GM12864 (cell line): ENCODE measurements at regions not wholly inside any gene's neighbourhood (a gene's known extent, or its start where the extent isn't known, plus 50 kb on each side); places are given as distances from the start of the nearest gene placed in this dataset.

ENCODE experiments used
- DNase-seq: peaks from one replicate; pipeline ENCODE4 v3.0.0-alpha.2; 2011; ENCODE audit warnings: low read depth
- H3K4me3 ChIP-seq: 2 replicates; pipeline ENCODE4 v1.5.1; 2011; ENCODE audit warnings: mild to moderate bottlenecking, low read depth, low read length, control low read depth
- CTCF ChIP-seq: IDR thresholded peaks from 2 replicates; pipeline ENCODE4 v1.5.1; 2011; ENCODE audit warnings: low read depth, mild to moderate bottlenecking, moderate library complexity, low read length, control low read depth, inconsistent platforms; ENCODE audit errors: missing control alignments

- TF ChIP-seq CTCF = no peak
- peak; percentile 29 for DNase-seq
- no peak overlapping the region for H3K4me3 ChIP-seq
These were observed 76.8 kb downstream of the UNC5CL start for GRCh38 chr6:40962241-40962640.

DNA sequence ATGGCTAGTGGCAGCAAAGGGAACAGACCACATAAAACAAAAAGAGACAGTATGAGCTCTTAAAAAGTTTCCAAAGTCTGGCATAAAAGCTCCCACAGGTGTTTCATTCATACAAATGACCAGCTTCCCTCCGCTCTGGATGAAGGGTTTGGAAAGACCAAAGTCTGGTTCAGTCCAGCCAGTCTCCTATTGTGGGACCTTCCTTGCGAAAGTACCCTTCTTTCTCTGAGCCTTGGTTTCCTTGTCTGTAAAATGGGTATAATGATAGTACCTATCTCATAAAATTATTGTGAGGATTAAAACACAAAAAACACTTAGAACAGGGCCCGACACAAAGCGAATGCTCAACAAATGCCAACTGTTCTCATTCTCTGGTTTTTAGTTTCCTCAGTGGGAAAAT lies 77.2 kb downstream of the UNC5CL start:
- H3K4me3 ChIP-seq = no peak overlapping the region
- DNase-seq = no peak
- no peak for TF ChIP-seq CTCF

DNA sequence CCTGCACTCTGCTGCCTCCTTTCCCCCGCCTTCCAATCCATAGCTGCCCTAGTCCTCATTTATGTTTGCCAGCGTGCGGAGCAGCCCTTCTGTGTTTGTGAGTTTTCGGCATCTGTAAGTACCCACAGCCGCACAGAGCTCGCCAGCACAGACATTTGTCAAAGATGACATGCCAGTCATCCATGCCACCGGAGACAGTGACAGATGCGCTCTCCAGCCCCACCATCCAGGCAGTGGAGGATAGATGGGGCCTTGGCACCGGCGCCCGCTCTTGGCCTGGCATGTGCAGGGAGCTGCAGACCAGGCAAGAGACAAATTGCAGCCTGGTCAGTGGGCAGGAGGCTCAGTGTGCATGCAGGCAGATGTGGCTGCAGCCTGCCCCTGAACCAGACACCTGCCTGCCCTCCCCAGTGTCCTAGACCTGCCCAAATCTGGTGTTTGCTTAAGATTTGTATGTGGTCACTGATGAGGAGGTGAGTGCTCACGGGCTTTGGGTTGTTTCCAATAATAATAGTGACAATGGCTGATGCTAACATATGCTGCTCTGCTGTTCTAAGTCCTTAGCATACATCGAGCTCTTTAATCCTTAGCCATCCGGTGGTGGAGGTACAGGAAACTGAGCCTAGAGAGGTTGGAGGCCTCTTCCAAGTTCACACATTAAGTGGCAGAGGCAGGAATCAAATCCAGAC lies 78.1 kb downstream of the UNC5CL start:
- no peak overlapping the region for H3K4me3 ChIP-seq
- no peak for DNase-seq
- TF ChIP-seq CTCF = no peak

GRCh38 chr6:40959781-40960327 lies 79.2 kb downstream of the UNC5CL start:
- no peak for DNase-seq
- no peak overlapping the region for H3K4me3 ChIP-seq
- no peak for TF ChIP-seq CTCF

GRCh38 chr6:40958738-40959137 lies 80.3 kb downstream of the UNC5CL start:
- TF ChIP-seq CTCF = no peak
- DNase-seq = no peak
- H3K4me3 ChIP-seq = no peak overlapping the region

- no peak overlapping the region for H3K4me3 ChIP-seq
- TF ChIP-seq CTCF = no peak
- DNase-seq = no peak
These were observed 81.2 kb downstream of the UNC5CL start for GRCh38 chr6:40957616-40958492.
